ENCODE measurements at regions not wholly inside any gene's neighbourhood (a gene's known extent, or its start where the extent isn't known, plus 50 kb on each side); places are given as distances from the start of the nearest gene placed in this dataset.

DNA sequence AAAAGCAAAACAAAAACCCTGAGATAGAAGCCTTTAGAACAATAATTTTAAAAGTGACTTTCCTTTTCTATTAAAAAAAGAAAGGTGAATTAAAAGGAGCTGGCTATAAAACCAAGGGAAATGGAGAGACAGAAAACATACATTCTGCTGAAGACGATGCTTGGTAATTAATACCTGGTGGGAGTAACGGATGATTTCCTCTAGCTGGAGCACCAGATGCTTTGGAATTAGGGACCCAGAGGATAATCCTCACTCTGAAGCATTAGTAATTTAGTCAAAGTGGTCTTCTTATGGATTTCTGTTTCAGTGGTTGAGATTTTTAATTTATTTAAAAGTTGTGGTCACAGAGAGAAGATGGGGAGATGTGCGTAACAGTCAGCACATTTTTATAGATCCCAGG lies 982.5 kb downstream of the TLE4 start:
- no peak for FAIRE-seq
- 67 to 70% methylated on average over 3 of the region's 3 CpGs for WGBS, 2 donors
- no peak for DNase-seq
- no peaks in the 10 kb centered on the region for H3K4me1 ChIP-seq
- H3K27me3 ChIP-seq: no peaks in the 10 kb centered on the region
- H3K27ac ChIP-seq: no peak overlapping the region
- no peak for ATAC-seq
- no peaks in the 10 kb centered on the region for H3K36me3 ChIP-seq
- H3K4me3 ChIP-seq: no peak overlapping the region
- H3K9me3 ChIP-seq: no peaks in the 10 kb centered on the region
- TF ChIP-seq, protein P1, sequence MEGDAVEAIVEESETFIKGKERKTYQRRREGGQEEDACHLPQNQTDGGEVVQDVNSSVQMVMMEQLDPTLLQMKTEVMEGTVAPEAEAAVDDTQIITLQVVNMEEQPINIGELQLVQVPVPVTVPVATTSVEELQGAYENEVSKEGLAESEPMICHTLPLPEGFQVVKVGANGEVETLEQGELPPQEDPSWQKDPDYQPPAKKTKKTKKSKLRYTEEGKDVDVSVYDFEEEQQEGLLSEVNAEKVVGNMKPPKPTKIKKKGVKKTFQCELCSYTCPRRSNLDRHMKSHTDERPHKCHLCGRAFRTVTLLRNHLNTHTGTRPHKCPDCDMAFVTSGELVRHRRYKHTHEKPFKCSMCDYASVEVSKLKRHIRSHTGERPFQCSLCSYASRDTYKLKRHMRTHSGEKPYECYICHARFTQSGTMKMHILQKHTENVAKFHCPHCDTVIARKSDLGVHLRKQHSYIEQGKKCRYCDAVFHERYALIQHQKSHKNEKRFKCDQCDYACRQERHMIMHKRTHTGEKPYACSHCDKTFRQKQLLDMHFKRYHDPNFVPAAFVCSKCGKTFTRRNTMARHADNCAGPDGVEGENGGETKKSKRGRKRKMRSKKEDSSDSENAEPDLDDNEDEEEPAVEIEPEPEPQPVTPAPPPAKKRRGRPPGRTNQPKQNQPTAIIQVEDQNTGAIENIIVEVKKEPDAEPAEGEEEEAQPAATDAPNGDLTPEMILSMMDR (IDR thresholded peaks at IDR 0.05): no peak
- intact Hi-C loops (cut with DNase I): no loop called here

DNA sequence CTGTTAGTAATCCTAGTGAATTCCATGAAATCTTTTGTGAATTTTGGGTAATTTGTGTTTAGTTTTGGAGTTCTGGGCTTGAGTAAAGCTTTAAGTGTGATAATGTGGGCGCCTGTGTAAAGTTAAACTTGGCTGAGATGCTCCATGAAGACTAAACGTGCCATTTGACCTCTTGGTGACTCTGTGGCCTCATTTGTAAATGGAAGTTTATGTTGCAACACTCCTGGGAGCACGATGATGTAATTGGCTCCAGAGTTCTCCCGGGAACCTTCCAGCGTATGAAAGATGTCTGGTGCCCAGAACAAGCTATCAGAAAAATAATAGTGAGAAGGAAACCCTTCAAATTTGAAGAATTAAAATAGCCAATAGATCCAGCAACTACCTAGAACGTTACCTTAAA lies 981.2 kb downstream of the TLE4 start:
- ATAC-seq: no peak
- no peak for FAIRE-seq
- intact Hi-C loops (cut with DNase I): no loop called here
- Histone ChIP-seq H3K4me1 (no peaks in the 10 kb centered on the region), H3K36me3 (no peaks in the 10 kb centered on the region), H3K27me3 (no peaks in the 10 kb centered on the region), H3K27ac (no peak overlapping the region), H3K4me3 (no peak overlapping the region), H3K9me3 (no peaks in the 10 kb centered on the region)
- WGBS, 2 donors: 41 to 45% methylated on average over 6 of the region's 6 CpGs
- peak in 1 of 6 donors; percentile 10 for DNase-seq
- TF ChIP-seq, protein P1 (IDR thresholded peaks at IDR 0.05): no peak

DNA sequence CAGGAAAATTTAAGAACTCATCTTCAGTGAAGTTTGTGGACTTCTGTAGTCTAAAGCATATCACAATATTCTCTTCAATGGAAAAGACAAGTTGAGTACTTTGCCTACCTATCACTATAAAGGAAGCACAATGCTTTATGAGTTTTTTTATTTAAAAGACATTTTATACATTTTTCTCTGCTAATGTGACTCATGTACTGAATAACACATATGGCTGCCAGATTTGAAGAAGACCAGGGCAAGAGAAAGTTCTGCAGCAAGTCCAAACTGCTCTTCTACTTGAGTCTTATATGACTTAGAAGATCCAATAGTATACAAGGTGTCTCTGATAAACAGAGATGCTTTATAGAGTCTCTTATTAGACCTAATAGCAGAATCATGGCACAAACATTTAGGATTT lies 978.4 kb downstream of the TLE4 start:
- DNase-seq: no peak
- no peaks in the 10 kb centered on the region for H3K4me1 ChIP-seq

DNA sequence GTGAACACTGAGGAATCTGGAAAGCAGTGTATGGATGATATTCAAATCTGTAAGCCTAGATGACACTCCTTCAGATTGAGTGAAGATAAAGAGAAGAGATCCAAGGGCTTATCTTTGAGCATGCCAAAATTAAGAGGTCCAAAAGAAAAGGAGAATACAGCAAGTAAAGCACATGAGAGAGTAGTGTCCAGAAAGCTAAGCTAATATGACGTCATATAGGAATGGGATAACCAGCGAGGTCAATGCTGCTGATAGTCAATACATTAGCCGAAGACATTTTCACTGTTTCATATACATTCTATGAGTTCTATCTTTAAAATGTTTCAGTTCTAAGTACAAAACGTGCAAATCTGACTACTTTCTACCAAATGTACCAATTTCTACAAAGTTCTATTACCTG lies 975.8 kb downstream of the TLE4 start:
- H3K27ac ChIP-seq: no peak overlapping the region
- H3K36me3 ChIP-seq: no peaks in the 10 kb centered on the region
- H3K4me1 ChIP-seq: no peaks in the 10 kb centered on the region
- ATAC-seq (no peak), DNase-seq (no peak), FAIRE-seq (no peak)
- no peak overlapping the region for H3K4me3 ChIP-seq
- no peaks in the 10 kb centered on the region for H3K27me3 ChIP-seq
- TF ChIP-seq, protein P1 (IDR thresholded peaks at IDR 0.05): no peak
- intact Hi-C loops (cut with DNase I): no loop called here
- 55 to 71% methylated on average over 4 of the region's 4 CpGs for WGBS, 2 donors
- H3K9me3 ChIP-seq: no peaks in the 10 kb centered on the region

More for the DNA sequence above, 978.4 kb downstream of the TLE4 start:
- no peak overlapping the region for H3K27ac ChIP-seq
- no peak overlapping the region for H3K4me3 ChIP-seq
- intact Hi-C loops (cut with DNase I): no loop called here
- ATAC-seq: no peak
- H3K27me3 ChIP-seq: no peaks in the 10 kb centered on the region
- H3K9me3 ChIP-seq: no peaks in the 10 kb centered on the region
- FAIRE-seq: no peak
- TF ChIP-seq, protein P1 (IDR thresholded peaks at IDR 0.05): no peak
- no peaks in the 10 kb centered on the region for H3K36me3 ChIP-seq

DNA sequence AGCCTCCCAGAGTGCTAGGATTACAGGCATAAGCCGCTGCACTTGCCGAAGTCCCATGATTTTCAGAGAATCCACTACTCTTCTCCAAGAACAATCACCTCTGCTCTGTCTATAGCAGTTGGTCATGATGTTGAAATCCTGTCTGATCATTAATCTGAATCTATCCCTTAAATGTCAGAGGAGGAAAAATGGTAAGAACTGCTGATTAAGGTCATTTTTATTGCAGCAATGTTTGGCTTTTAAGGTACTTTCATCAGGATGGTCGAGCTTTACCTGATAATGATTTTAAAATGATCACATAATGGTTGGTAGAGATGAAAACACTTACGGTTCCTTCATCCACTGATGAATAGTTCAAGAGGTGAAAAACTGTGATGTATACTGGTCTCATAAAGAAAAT lies 968.6 kb downstream of the TLE4 start:
- Histone ChIP-seq H3K36me3 (no peaks in the 10 kb centered on the region), H3K27ac (no peak overlapping the region), H3K4me3 (no peak overlapping the region), H3K9me3 (no peaks in the 10 kb centered on the region), H3K27me3 (no peaks in the 10 kb centered on the region), H3K4me1 (no peaks in the 10 kb centered on the region)
- ATAC-seq (no peak), FAIRE-seq (no peak), DNase-seq (no peak)
- 43 to 56% methylated on average over 4 of the region's 4 CpGs for WGBS, 2 donors
- intact Hi-C loops (cut with DNase I): no loop called here
- TF ChIP-seq, protein P1 (IDR thresholded peaks at IDR 0.05): no peak

All from pancreas (tissue), 10 donors.